ENCODE measurements at regions not wholly inside any gene's neighbourhood (a gene's known extent, or its start where the extent isn't known, plus 50 kb on each side); places are given as distances from the start of the nearest gene placed in this dataset.

- DNase-seq (ENCODE audit: low read depth) = no peak
These were observed 210.0 kb downstream of the FOXO1 start for GRCh38 chr13:40456397-40456953.

DNA sequence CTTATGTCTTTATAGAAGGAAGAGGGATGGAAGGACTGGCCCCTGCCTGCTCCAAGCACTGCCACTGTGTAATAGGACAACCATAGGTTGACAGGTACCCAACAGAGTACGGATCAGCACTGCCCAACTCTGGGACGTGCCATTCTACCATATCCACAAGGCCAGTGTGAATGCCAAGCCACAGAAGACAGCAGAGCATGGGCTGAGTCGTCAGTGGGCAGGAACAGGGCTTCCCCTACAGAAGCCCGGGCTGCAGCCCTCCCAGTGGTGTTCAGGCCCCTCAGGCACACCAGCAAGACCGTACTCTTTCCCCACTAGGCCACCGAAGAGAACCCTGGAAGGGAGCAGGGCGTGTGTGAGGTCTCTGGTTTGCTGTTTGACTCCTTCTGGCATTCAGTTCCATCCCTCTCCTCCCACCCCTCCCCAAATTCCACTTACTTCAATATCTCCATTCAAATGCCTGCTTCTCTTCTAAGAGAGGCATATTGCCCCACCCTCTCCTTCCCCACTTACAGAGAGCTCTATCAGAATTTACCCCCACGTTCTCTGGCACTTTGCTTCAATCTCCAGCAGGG, 209.4 kb downstream of the FOXO1 start:
- no peak for DNase-seq (ENCODE audit: low read depth)

DNA sequence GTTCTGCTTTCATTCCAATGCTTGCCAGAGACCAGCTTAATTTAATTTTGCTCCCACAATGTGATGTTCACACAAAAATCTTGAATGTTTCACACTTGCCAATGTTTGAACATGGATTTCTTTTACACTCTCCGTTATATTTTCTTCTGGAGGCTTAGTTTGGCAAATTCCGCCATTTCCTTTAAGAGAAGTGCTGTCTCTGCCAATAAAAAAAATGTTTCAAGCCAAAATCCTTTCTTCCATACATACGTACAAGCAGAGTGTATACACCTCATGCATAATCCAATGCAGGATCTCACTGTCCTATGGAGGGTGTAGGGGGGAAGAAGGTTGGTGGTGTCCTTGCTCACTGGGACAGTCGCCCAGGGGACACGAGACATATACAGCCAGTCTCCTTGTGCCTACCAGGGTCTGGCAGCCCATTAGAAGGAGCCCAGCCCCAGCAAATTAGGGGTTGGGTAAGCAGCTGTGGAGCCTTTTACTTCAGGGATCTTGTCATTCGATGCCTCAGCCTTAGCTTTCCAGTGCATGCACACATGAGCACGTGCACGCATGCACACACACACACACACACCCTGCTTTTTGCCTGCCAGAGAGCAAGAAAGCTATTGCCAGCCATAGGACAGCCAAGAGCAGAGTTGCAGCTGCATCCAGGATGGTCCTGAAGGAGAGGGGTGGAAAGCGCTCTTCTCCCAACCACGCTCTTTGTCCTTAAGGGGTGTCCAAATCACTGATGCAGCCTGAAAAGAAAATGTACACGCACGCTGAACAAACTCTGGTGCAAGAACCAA, 208.3 kb downstream of the FOXO1 start:
- DNase-seq (ENCODE audit: low read depth) = no peak

GRCh38 chr13:40458720-40458990, 207.8 kb downstream of the FOXO1 start:
- DNase-seq (ENCODE audit: low read depth) = no peak

- no peak for DNase-seq (ENCODE audit: low read depth)
These were observed 206.3 kb downstream of the FOXO1 start for GRCh38 chr13:40460116-40460515.

- no peak for DNase-seq (ENCODE audit: low read depth)
These were observed 202.0 kb downstream of the FOXO1 start for GRCh38 chr13:40464337-40465014.

- DNase-seq (ENCODE audit: low read depth) = no peak
These were observed 201.4 kb downstream of the FOXO1 start for GRCh38 chr13:40465015-40465390.

- DNase-seq (ENCODE audit: low read depth) = no peak
These were observed 200.2 kb downstream of the FOXO1 start for GRCh38 chr13:40466272-40466671.

DNA sequence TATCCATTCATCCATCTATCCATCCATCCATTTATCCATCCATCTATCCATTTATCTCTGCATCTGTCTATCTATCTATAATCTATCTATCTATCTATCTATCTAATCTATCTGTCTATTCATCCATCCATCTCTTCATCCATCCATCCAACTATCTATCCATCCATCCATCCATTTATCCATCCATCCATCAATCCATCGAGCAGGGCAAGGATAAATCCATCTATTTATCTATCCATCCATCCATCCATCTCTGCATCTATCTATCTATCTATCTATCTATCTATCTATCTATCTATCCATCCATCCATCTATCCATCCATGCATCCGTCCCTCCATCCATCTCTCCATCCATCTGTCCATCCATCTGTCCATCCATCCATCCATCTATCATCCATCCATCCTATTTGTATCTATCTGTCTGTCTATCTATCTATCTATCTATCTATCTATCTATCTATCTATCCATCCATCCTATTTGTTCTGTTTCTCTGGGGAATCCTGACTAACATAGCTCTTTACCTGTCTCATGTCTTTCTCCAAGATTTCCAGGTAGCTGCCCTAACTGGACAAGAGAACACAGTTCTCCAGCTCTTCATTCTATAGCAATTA, 198.1 kb downstream of the FOXO1 start:
- no peak for DNase-seq (ENCODE audit: low read depth)

DNA sequence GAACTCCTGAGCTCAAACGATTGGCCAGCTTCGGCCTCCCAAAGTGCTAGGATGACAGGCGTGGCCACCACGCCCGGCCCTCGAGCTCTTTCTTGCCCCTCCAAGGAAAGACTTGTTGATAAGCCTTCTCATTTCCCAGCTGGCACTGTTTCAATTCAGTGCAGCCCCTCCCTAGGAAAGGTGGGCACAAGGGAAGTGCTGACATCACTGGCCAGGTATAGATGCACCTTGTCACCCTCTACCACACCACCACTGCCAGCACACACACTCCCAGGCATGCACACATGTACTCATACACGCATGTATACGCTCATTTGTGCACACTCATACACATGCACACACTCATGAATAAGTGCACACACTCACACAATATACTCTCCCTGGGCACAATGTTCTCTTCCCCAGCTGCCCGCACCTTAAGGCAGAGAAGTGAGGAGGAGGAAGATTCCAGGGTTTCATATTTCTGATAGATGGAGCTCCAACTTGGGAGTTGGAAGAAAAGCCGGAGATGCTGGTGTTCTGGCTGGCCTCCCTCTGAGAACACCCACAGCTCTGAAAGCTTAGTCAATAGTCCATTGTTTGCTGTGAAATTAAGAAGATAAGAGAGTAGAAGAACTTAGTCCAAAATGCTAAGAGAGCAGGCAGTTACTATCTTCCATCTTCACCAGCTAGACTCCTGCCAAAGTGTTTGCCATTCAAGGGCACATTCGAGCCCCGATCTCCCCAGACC, 196.7 kb downstream of the FOXO1 start:
- DNase-seq (ENCODE audit: low read depth) = no peak

DNA sequence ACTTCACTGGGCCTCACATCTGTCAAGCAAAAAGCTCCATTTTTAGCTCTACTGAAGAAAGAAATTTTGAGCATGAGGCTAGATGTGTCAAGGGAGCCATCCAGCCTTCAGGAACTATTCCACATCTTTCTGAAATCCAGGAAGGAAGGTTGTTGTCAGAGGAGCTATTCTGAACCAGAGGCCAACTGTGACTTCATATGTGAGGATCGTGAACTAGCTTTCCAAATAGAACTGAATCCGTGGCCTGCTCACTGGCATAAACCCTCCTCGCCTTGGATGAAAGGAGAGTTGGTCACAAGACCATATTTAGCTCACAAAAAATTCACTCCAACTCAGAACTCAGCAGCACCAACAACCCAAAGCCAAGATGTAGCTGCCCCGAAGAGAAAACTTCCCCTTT, 195.8 kb downstream of the FOXO1 start:
- DNase-seq (ENCODE audit: low read depth) = no peak

GRCh38 chr13:40471076-40471475, 195.4 kb downstream of the FOXO1 start:
- no peak for DNase-seq (ENCODE audit: low read depth)

DNA sequence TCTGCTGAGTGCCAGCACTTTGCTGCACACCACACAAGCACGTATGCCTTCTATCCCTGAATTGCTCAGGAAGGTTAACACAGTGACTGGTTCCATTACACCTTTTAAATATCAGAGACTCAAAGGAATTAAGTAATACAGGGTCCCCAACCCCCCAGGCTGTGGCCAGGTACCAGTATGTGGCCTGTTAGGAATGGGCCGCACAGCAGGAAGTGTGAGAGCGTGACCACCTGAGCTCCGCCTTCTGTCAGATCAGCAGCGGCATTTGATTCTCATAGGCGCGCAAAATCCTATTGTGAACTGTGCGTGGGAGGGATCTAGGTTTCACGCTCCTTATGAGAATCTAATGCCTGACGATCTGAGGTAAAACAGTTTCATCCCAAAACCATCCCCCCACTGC, 194.5 kb downstream of the FOXO1 start:
- DNase-seq (ENCODE audit: low read depth) = no peak

GRCh38 chr13:40472427-40473220, 193.8 kb downstream of the FOXO1 start:
- DNase-seq (ENCODE audit: low read depth) = no peak

DNA sequence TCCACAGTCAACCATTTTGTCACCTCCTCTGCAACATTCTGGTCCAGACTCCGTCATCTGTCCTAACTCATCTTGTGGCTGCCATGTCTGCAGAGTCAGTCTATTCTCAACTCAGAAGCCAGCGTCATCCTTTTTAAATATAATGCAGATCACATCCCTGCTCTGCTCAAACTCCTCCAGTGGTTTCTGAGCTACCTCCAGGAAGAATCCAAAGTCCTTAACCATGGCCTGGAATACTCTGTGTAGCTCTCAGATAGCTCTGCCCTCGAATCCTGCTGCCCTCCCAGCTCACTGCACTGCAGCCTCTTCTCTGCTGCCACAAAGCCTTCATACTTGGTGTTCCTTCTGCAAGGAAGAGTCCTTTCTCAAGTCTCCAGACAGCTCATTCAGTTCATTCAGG, 190.8 kb downstream of the FOXO1 start:
- DNase-seq (ENCODE audit: low read depth) = no peak

GRCh38 chr13:40476175-40476958, 190.1 kb downstream of the FOXO1 start:
- DNase-seq (ENCODE audit: low read depth) = no peak

- DNase-seq (ENCODE audit: low read depth) = no peak
These were observed 188.5 kb downstream of the FOXO1 start for GRCh38 chr13:40477623-40478608.

DNA sequence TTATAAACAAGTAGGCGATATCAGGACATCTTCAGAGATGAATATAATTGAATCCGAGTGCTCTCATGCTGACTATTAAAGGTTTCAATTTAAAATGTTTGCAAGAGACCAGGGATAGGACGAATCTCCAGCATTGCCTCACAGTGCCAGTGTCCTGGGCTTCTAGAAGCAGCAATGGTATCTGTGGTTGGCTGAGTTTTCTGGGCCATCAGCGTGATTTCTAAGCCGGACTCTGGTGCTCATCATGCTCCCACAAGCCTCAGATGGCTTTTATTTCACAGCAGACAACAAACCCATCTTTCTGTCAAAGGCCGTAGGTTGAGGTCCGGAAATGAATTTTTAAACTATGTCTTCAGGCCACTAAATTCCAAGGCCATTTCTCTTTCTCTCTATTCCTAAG, 187.7 kb downstream of the FOXO1 start:
- DNase-seq (ENCODE audit: low read depth) = no peak

DNA sequence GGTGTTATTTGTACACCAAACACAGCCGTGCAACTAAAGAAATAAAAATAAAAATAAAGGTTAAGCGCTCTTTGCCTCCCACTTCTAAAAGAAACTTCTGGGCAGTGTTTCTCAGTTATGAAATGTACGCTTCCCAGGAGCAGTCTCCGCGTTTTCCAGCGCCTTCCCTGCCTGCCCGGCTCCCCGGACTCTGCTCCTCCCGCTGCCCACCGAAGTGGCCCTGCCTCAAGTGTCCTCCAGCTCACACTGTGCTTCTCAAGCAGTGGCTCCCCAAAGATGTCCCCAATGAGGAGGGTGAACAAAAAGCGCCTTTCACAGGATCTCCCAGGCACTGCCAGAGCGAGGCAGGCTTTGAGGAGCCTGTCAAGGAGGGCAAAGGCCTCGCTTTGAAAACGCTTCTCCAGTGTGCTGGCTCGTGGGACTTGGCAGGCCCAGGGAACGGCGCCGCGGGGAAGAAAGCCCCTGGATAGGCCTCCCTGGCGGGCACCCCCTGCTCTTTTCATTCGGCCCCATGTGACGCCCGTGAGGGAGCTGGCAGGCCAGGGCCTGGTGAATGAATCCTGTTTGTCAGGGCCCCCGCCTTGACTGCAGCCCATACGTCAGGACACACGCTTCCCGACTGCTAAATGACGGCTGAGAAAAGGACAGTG, 187.1 kb downstream of the FOXO1 start:
- no peak for DNase-seq (ENCODE audit: low read depth)
